HEK293 (cell line): ENCODE measurements at regions not wholly inside any gene's neighbourhood (a gene's known extent, or its start where the extent isn't known, plus 50 kb on each side); places are given as distances from the start of the nearest gene placed in this dataset.

Experiments used
- CTCF ChIA-PET: fragments of 350-600 bp; formaldehyde crosslinking; extraction: SDS; loops from one replicate; lab custom pipeline; 2021; ENCODE audit warnings: antibody characterized with exemption; lab: Yijun Ruan, JAX
- POLR2A ChIA-PET: fragments of 300-600 bp; formaldehyde crosslinking; extraction: SDS; loops from one replicate; lab custom pipeline; 2020; ENCODE audit warnings: antibody characterized with exemption, inconsistent platforms; lab: Yijun Ruan, JAX
- H3K27ac ChIP-seq: fragments of 200-500 bp; sonication (Bioruptor generic); 2 replicates; pipeline ENCODE4 v1.5.1; 2014; ENCODE audit warnings: low read depth, low read length, control low read depth, inconsistent platforms; ENCODE audit errors: extremely low read depth
- H3K36me3 ChIP-seq, 2 experiments: fragments of 200-500 bp in 1 of 2; sonication (Bioruptor generic) in 1 of 2; 1 replicate in 1 of 2; 2 replicates in 1 of 2; pipeline ENCODE4 v1.5.1; 2014 to 2017; ENCODE audit warnings: inconsistent platforms in 2 of 2, low read length in 2 of 2; ENCODE audit not compliant: control insufficient read depth in 2 of 2, insufficient read depth in 1 of 2
- H3K4me1 ChIP-seq: fragments of 200-500 bp; sonication (Bioruptor generic); 2 replicates; pipeline ENCODE4 v1.5.1; 2014; ENCODE audit warnings: mild to moderate bottlenecking, low read length, inconsistent platforms; ENCODE audit not compliant: control insufficient read depth, insufficient read depth
- H3K4me3 ChIP-seq: 2 replicates; pipeline ENCODE4 v1.5.1; 2011; ENCODE audit warnings: low read depth, mild to moderate bottlenecking, control low read depth, low read length, moderate library complexity
- H3K9me3 ChIP-seq: fragments of 200-500 bp; sonication (Bioruptor generic); 2 replicates; pipeline ENCODE4 v1.5.1; 2014; ENCODE audit warnings: low read depth, low read length, inconsistent platforms; ENCODE audit not compliant: control insufficient read depth, insufficient read depth
- IKZF3 ChIP-seq: fragments of 450-650 bp; IDR thresholded peaks from 2 replicates; pipeline ENCODE4 v1.5.0; 2018; ENCODE audit warnings: missing biosample characterization, mild to moderate bottlenecking, missing genetic modification characterization, moderate library complexity
- KLF1 ChIP-seq: fragments of 450-650 bp; formaldehyde crosslinking; IDR thresholded peaks from 2 replicates; pipeline ENCODE4 v1.5.1; 2016; ENCODE audit warnings: missing biosample characterization, missing genetic modification characterization
- MYNN ChIP-seq: fragments of 450-650 bp; formaldehyde crosslinking; IDR thresholded peaks from 2 replicates; pipeline ENCODE4 v1.5.1; 2016; ENCODE audit warnings: missing biosample characterization, missing genetic modification characterization, borderline replicate concordance
- RBAK ChIP-seq: fragments of 450-650 bp; formaldehyde crosslinking; IDR thresholded peaks from 2 replicates; pipeline ENCODE4 v1.5.1; 2016; ENCODE audit warnings: missing biosample characterization, missing genetic modification characterization
- ZBTB44 ChIP-seq: fragments of 450-650 bp; IDR thresholded peaks from 2 replicates; pipeline ENCODE4 v1.5.1; 2018; ENCODE audit warnings: missing biosample characterization, mild to moderate bottlenecking, missing genetic modification characterization
- ZFP41 ChIP-seq: fragments of 450-650 bp; formaldehyde crosslinking; IDR thresholded peaks from 2 replicates; pipeline ENCODE4 v1.5.1; 2016; ENCODE audit warnings: missing biosample characterization, missing genetic modification characterization, borderline replicate concordance
- ZNF121 ChIP-seq: fragments of 450-650 bp; formaldehyde crosslinking; IDR thresholded peaks from 2 replicates; pipeline ENCODE4 v1.5.1; 2016; ENCODE audit warnings: missing biosample characterization, missing genetic modification characterization
- ZNF138 ChIP-seq: fragments of 450-650 bp; formaldehyde crosslinking; IDR thresholded peaks from 2 replicates; pipeline ENCODE4 v1.5.1; 2016; ENCODE audit warnings: missing biosample characterization, missing genetic modification characterization, borderline replicate concordance
- ZNF23 ChIP-seq: fragments of 450-650 bp; formaldehyde crosslinking; IDR thresholded peaks from 2 replicates; pipeline ENCODE4 v1.5.1; 2016; ENCODE audit warnings: missing biosample characterization, missing genetic modification characterization, borderline replicate concordance
- ZNF280D ChIP-seq: fragments of 450-650 bp; formaldehyde crosslinking; IDR thresholded peaks from 2 replicates; pipeline ENCODE4 v1.5.1; 2016; ENCODE audit warnings: missing biosample characterization, missing genetic modification characterization
- ZNF302 ChIP-seq: fragments of 450-650 bp; formaldehyde crosslinking; IDR thresholded peaks from 2 replicates; pipeline ENCODE4 v1.5.1; 2016; ENCODE audit warnings: missing biosample characterization, missing genetic modification characterization, low read depth
- ZNF311 ChIP-seq: fragments of 450-650 bp; formaldehyde crosslinking; IDR thresholded peaks from 2 replicates; pipeline ENCODE4 v1.5.1; 2017; ENCODE audit warnings: missing biosample characterization, missing genetic modification characterization, borderline replicate concordance
- ZNF391 ChIP-seq: fragments of 450-650 bp; formaldehyde crosslinking; IDR thresholded peaks from 2 replicates; pipeline ENCODE4 v1.5.1; 2016; ENCODE audit warnings: low read depth, missing biosample characterization, missing genetic modification characterization, borderline replicate concordance
- ZNF48 ChIP-seq: fragments of 450-650 bp; formaldehyde crosslinking; IDR thresholded peaks from 2 replicates; pipeline ENCODE4 v1.5.1; 2016; ENCODE audit warnings: missing biosample characterization, missing genetic modification characterization
- ZNF488 ChIP-seq: fragments of 450-650 bp; formaldehyde crosslinking; IDR thresholded peaks from 2 replicates; pipeline ENCODE4 v1.5.1; 2016; ENCODE audit warnings: missing biosample characterization, missing genetic modification characterization
- ZNF639 ChIP-seq: fragments of 450-650 bp; formaldehyde crosslinking; IDR thresholded peaks from 2 replicates; pipeline ENCODE4 v1.5.1; 2016; ENCODE audit warnings: missing biosample characterization, missing genetic modification characterization
- ZSCAN16 ChIP-seq: fragments of 450-650 bp; formaldehyde crosslinking; IDR thresholded peaks from 2 replicates; pipeline ENCODE4 v1.5.1; 2016; ENCODE audit warnings: missing biosample characterization, missing genetic modification characterization

GRCh38 chr4:160127211-160127610 is 1024.3 kb downstream of the RAPGEF2 start (continued):
- TF ChIP-seq ZNF138 (no peak), MYNN (tag by site-specific recombination) (no peak), ZNF48 (no peak), ZNF121 (tag by site-specific recombination) (no peak)

GRCh38 chr4:160129439-160129838 is 1026.6 kb downstream of the RAPGEF2 start:
- Histone ChIP-seq H3K36me3 (no peaks in the 10 kb centered on the region), H3K27ac (no peak overlapping the region), H3K4me3 (no peak overlapping the region), H3K9me3 (no peaks in the 10 kb centered on the region), H3K4me1 (no peaks in the 10 kb centered on the region)
- POLR2A ChIA-PET: no interaction called here
- TF ChIP-seq ZNF302 (no peak), ZFP41 (tag by site-specific recombination) (no peak), ZNF391 (no peak), ZNF488 (tag by site-specific recombination) (no peak), ZNF280D (tag by site-specific recombination) (no peak), KLF1 (tag by site-specific recombination) (no peak), RBAK (tag by site-specific recombination) (no peak), ZBTB44 (tag by site-specific recombination) (no peak), ZNF639 (tag by site-specific recombination) (no peak), ZNF23 (tag by site-specific recombination) (no peak), ZNF311 (tag by site-specific recombination) (no peak), ZSCAN16 (tag by site-specific recombination) (no peak)
- CTCF ChIA-PET: no interaction called here

- no peak for TF ChIP-seq IKZF3 (tag by site-specific recombination)
- Histone ChIP-seq H3K4me3 (no peak overlapping the region), H3K36me3 (no peaks in the 10 kb centered on the region), H3K27ac (no peak overlapping the region), H3K9me3 (no peaks in the 10 kb centered on the region), H3K4me1 (no peaks in the 10 kb centered on the region)
- ChIA-PET POLR2A (no interaction called here), CTCF (no interaction called here)
Observed at GRCh38 chr4:160136021-160136420, 1033.1 kb downstream of the RAPGEF2 start.
